ENCODE measurements at regions not wholly inside any gene's neighbourhood (a gene's known extent, or its start where the extent isn't known, plus 50 kb on each side); places are given as distances from the start of the nearest gene placed in this dataset.

DNA sequence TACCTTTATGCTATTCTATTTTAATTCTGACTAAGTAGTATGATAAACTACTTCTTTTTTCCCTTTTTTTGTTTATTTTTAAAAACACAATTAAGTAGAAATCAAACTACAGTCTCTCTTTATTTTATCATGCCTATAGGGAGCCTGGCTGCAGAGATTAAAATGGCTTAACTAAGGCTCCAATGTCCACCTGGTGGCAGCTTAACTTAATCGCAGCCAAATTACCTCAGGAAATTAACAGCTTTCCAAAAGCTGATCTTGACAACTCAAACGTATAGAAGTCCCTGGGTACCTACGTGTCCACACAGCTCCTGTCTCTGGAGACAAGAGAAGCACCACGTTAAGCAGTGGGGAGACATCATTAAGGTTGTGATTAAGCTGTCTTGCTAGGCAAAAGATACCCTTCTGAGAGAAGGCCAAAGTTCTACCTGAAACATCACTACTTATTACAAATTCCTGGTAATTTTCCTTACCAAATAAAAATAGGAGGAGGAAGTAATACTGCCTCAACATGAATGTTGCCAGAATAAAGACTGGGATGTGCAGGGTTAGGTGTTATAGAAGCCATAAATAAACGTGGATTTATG lies 63.2 kb upstream of the SNX19 start:
- TF ChIP-seq BACH2 (CRISPR knock-in tag; IDR thresholded peaks at IDR 0.05; ENCODE audit: borderline replicate concordance), result no peak
- no peak for TF ChIP-seq ZNF8 (CRISPR knock-in tag; IDR thresholded peaks at IDR 0.05)
- no peak for TF ChIP-seq ZC3H10 (CRISPR knock-in tag; IDR thresholded peaks at IDR 0.05)
- no peak for TF ChIP-seq TOX (CRISPR knock-in tag; IDR thresholded peaks at IDR 0.05; ENCODE audit: borderline replicate concordance)
- TF ChIP-seq, protein P1, sequence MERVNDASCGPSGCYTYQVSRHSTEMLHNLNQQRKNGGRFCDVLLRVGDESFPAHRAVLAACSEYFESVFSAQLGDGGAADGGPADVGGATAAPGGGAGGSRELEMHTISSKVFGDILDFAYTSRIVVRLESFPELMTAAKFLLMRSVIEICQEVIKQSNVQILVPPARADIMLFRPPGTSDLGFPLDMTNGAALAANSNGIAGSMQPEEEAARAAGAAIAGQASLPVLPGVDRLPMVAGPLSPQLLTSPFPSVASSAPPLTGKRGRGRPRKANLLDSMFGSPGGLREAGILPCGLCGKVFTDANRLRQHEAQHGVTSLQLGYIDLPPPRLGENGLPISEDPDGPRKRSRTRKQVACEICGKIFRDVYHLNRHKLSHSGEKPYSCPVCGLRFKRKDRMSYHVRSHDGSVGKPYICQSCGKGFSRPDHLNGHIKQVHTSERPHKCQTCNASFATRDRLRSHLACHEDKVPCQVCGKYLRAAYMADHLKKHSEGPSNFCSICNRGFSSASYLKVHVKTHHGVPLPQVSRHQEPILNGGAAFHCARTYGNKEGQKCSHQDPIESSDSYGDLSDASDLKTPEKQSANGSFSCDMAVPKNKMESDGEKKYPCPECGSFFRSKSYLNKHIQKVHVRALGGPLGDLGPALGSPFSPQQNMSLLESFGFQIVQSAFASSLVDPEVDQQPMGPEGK (CRISPR knock-in tag; IDR thresholded peaks at IDR 0.05; ENCODE audit: borderline replicate concordance), result no peak
- no peak for TF ChIP-seq ZNF565 (CRISPR knock-in tag; conservative IDR thresholded peaks at IDR 0.05; ENCODE audit: low read depth)
- TF ChIP-seq ESRRG (CRISPR knock-in tag; IDR thresholded peaks at IDR 0.05), result no peak
- no peak for TF ChIP-seq ISL1 (CRISPR knock-in tag; IDR thresholded peaks at IDR 0.05)
- no peak for TF ChIP-seq ZFP30 (CRISPR knock-in tag; IDR thresholded peaks at IDR 0.05)
- TF ChIP-seq, protein P2, sequence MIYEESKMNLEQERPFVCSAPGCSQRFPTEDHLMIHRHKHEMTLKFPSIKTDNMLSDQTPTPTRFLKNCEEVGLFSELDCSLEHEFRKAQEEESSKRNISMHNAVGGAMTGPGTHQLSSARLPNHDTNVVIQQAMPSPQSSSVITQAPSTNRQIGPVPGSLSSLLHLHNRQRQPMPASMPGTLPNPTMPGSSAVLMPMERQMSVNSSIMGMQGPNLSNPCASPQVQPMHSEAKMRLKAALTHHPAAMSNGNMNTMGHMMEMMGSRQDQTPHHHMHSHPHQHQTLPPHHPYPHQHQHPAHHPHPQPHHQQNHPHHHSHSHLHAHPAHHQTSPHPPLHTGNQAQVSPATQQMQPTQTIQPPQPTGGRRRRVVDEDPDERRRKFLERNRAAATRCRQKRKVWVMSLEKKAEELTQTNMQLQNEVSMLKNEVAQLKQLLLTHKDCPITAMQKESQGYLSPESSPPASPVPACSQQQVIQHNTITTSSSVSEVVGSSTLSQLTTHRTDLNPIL (CRISPR knock-in tag; IDR thresholded peaks at IDR 0.05; ENCODE audit: low read depth), result no peak
- TF ChIP-seq, protein P3, sequence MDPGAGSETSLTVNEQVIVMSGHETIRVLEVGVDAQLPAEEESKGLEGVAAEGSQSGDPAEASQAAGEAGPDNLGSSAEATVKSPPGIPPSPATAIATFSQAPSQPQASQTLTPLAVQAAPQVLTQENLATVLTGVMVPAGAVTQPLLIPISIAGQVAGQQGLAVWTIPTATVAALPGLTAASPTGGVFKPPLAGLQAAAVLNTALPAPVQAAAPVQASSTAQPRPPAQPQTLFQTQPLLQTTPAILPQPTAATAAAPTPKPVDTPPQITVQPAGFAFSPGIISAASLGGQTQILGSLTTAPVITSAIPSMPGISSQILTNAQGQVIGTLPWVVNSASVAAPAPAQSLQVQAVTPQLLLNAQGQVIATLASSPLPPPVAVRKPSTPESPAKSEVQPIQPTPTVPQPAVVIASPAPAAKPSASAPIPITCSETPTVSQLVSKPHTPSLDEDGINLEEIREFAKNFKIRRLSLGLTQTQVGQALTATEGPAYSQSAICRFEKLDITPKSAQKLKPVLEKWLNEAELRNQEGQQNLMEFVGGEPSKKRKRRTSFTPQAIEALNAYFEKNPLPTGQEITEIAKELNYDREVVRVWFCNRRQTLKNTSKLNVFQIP (CRISPR knock-in tag; IDR thresholded peaks at IDR 0.05; ENCODE audit: borderline replicate concordance, low read depth), result no peak

All from SK-N-SH treated with all-trans-retinoic acid at 6 μM for 48 hours (cell line).